HFFc6 (cell line): ENCODE measurements at regions not wholly inside any gene's neighbourhood (a gene's known extent, or its start where the extent isn't known, plus 50 kb on each side); places are given as distances from the start of the nearest gene placed in this dataset.
A peak's percentile ranks its signal among the peaks of the same experiment; 100 is the strongest.
"Not testable (repeated sequence)": the region's sequence is repeated elsewhere in the genome, so short reads cannot be mapped to it uniquely, and the experiment has no call there.

Source experiments
- DNase-seq: peaks from one replicate; pipeline ENCODE4 v3.0.0-alpha.2; 2018
- H3K27ac Mint-ChIP-seq: 2 replicates; pipeline ENCODE4 v1.8.0; 2020; ENCODE audit warnings: mild to moderate bottlenecking, mixed read lengths
- H3K27me3 Mint-ChIP-seq: 2 replicates; pipeline ENCODE4 v1.8.0; 2021; ENCODE audit warnings: mild to moderate bottlenecking, moderate library complexity, mixed read lengths; ENCODE audit not compliant: insufficient read depth
- H3K36me3 Mint-ChIP-seq: 2 replicates; pipeline ENCODE4 v1.8.0; 2021; ENCODE audit warnings: low read depth, mixed read lengths
- H3K4me1 Mint-ChIP-seq: 2 replicates; pipeline ENCODE4 v1.8.0; 2020; ENCODE audit warnings: low read depth, mixed read lengths
- H3K4me3 Mint-ChIP-seq: 2 replicates; pipeline ENCODE4 v1.8.0; 2020; ENCODE audit warnings: mild to moderate bottlenecking, moderate library complexity, mixed read lengths
- H3K9me3 Mint-ChIP-seq: 2 replicates; pipeline ENCODE4 v1.8.0; 2020; ENCODE audit warnings: mild to moderate bottlenecking, mixed read lengths
- CTCF ChIP-seq: fragments of 200-600 bp; sonication (generic); IDR thresholded peaks from 2 replicates; pipeline ENCODE4 v1.5.0; 2021; ENCODE audit warnings: antibody characterized with exemption, mild to moderate bottlenecking

DNA sequence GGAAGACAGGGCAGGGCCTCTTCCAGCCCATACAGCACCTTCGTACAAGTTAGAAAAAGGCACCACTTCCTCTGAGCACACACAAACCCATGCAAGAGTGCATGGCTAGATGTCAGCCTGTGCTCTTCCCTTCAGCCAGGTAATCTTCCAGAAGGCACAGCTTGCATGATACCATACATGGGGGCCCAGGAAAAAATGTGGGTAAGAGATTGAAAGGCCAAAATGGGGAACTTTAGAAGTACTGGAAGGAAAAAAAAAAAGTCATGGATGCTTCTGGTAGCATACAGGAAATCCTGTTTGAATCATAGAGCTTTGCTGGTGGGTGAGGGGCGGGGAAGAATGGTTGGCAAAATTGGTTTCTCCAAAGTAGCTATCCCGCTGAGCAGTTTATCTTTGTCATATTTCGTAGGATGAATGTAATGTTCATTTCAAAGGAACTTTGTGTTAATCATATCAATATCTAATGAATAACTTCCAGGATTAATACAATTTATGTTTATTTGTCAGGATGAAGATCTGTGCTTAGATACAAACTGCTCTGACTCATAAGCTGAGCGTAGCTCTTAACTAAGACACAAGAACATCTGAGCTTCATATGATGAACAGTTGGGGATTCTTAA lies 78.2 kb upstream of the MAP3K1 start:
- Mint-ChIP-seq H3K4me3 (peak overlapping the region; percentile 41; the same call in 1 of the 2 replicates), H3K27me3 (peaks cover 2% of the 10 kb centered on the region), H3K4me1 (peaks cover 20% of the 10 kb centered on the region), H3K9me3 (no peaks in the 10 kb centered on the region; the same call in 1 of the 2 replicates), H3K36me3 (no peaks in the 10 kb centered on the region), H3K27ac (peak overlapping the region; percentile 31; the same call in 1 of the 2 replicates)
- no peak for TF ChIP-seq CTCF
- DNase-seq = peak; percentile 25

DNA sequence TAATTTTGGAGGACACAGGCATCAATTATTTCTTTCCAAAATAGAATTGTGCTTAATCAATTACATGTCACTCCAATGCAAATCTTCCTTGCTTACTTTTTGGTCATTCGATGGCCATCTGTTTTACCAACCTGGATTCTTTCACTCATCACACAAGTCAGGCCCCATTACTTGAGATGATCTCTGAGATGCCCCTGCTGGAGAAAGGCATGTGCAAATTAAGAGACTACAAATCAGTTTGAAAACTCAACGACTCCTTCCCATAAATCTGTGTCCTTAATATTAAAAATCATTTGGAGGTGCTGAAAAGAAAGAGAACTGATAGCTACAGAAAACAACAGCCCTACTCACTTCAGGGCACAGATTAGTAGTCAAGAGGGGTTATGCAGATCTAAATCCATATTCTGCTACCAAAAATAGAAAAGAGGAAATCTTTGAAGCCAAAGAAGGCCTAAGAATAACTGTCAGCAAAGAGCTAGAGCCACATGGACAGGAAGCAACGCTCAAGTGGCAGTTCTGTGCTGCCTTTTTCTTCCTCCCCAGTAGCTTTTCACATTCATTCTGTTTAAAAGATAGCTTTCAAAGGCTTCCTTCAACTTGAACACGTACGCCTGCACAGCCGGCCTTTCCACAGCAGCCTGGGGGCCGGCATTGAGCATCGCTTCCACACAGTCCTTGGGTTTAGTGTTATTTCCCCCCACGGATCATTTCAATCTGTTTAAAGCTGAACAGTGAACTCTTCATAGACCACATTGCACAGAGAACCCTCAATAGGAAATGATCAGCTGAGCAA lies 79.3 kb upstream of the MAP3K1 start:
- TF ChIP-seq CTCF = no peak
- H3K36me3 Mint-ChIP-seq = no peaks in the 10 kb centered on the region
- peaks cover 20% of the 10 kb centered on the region for H3K4me1 Mint-ChIP-seq
- DNase-seq = no peak
- no peak overlapping the region for H3K4me3 Mint-ChIP-seq
- H3K27ac Mint-ChIP-seq = no peak overlapping the region
- peaks cover 3% of the 10 kb centered on the region for H3K27me3 Mint-ChIP-seq
- H3K9me3 Mint-ChIP-seq = no peaks in the 10 kb centered on the region; the same call in 1 of the 2 replicates

- no peak overlapping the region for H3K4me3 Mint-ChIP-seq
Observed at GRCh38 chr5:56734091-56734694, 81.2 kb upstream of the MAP3K1 start.

DNA sequence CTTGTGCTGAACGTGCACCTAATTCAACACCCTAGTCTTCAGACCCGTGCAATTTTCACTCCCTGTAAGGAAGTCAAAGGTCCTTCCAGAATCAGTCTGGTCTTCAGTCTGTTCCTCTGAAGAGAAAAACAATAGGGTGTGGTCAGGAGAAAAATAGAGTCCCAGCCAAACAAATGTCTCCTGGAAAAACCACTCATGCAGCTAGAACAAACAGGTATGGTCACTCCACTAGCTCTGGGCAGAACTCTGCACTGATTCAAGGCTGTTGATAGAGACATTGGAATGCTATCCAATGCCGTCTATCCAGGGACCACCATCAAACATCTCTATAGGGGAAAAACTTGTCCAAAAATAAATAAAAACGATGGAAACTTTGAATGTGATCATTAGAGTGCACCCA lies 81.8 kb upstream of the MAP3K1 start:
- no peak overlapping the region for H3K27ac Mint-ChIP-seq
- no peak for DNase-seq
- no peaks in the 10 kb centered on the region; the same call in 1 of the 2 replicates for H3K9me3 Mint-ChIP-seq
- H3K4me3 Mint-ChIP-seq = no peak overlapping the region
- H3K36me3 Mint-ChIP-seq = no peaks in the 10 kb centered on the region
- peaks cover 3% of the 10 kb centered on the region for H3K27me3 Mint-ChIP-seq
- TF ChIP-seq CTCF = no peak
- H3K4me1 Mint-ChIP-seq = peaks cover 20% of the 10 kb centered on the region

More at GRCh38 chr5:56734091-56734694, 81.2 kb upstream of the MAP3K1 start:
- no peaks in the 10 kb centered on the region for H3K36me3 Mint-ChIP-seq
- H3K4me1 Mint-ChIP-seq = peaks cover 20% of the 10 kb centered on the region
- H3K27me3 Mint-ChIP-seq = peaks cover 3% of the 10 kb centered on the region
- no peak overlapping the region for H3K27ac Mint-ChIP-seq
- DNase-seq = no peak
- H3K9me3 Mint-ChIP-seq = no peaks in the 10 kb centered on the region; the same call in 1 of the 2 replicates
- TF ChIP-seq CTCF = no peak

DNA sequence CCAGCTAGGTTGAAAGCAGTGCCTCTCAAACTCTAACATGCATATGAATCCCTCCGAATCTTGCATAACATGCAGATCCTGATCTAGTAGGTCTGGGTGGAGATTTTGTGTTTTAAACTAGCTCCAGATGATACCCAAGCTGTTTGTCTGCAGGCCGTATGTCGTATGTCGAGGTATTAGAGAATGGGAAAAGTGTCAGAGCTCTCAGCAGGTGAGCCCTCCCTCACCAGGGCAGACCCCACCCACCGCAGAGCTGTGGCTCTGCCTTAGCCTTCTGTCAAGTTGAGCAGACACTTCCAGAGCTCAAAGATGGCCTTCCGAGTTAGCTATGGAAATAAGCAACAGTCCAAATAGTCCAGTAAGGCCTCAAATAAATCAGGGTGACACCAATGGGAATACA lies 83.2 kb upstream of the MAP3K1 start:
- Mint-ChIP-seq H3K9me3 (no peaks in the 10 kb centered on the region; the same call in 1 of the 2 replicates), H3K36me3 (no peaks in the 10 kb centered on the region), H3K27me3 (peaks cover 3% of the 10 kb centered on the region), H3K27ac (no peak overlapping the region), H3K4me1 (peaks cover 9% of the 10 kb centered on the region), H3K4me3 (no peak overlapping the region)
- no peak for TF ChIP-seq CTCF
- no peak for DNase-seq

GRCh38 chr5:56731473-56731872 lies 83.9 kb upstream of the MAP3K1 start:
- H3K27ac Mint-ChIP-seq, DNase-seq, H3K9me3 Mint-ChIP-seq, H3K4me3 Mint-ChIP-seq, H3K4me1 Mint-ChIP-seq, H3K27me3 Mint-ChIP-seq, H3K36me3 Mint-ChIP-seq: not testable (repeated sequence)
